ENCODE measurements at regions not wholly inside any gene's neighbourhood (a gene's known extent, or its start where the extent isn't known, plus 50 kb on each side); places are given as distances from the start of the nearest gene placed in this dataset.

GRCh38 chr7:153454306-153454705 lies 597.9 kb upstream of the DPP6 start:
- no peak overlapping the region for H3K4me2 ChIP-seq (replicated peaks; ENCODE audit: extremely low read depth, low read length, poor library complexity, severe bottlenecking)
- no peak overlapping the region for H3K4me3 ChIP-seq (replicated peaks in 1 of 3; ENCODE audit: low read depth in 2 of 3, low read length in 3 of 3)
- no peaks in the 10 kb centered on the region for H3K4me1 ChIP-seq (ENCODE audit: control insufficient read depth in 1 of 2, insufficient read depth in 2 of 2, low read length in 2 of 2)
- no peaks in the 10 kb centered on the region for H4K20me1 ChIP-seq (ENCODE audit: insufficient read depth, low read length)
- WGBS (ENCODE audit: insufficient coverage) = 98% methylated on average over 6 of the region's 9 CpGs
- no peak overlapping the region for H2AFZ ChIP-seq (ENCODE audit: insufficient read depth, low read depth, low read length, poor library complexity, severe bottlenecking)
- intact Hi-C loops (cut with micrococcal nuclease) = no loop called here
- DNase-seq = no peak
- H3K4me3 Mint-ChIP-seq = no peak overlapping the region
- no peaks in the 10 kb centered on the region for H3K36me3 Mint-ChIP-seq
- H3K9me3 ChIP-seq (replicated peaks in 1 of 2; ENCODE audit: control insufficient read depth in 1 of 2, insufficient read depth in 1 of 2, low read length in 2 of 2) = peaks cover 37 to 48% of the 10 kb centered on the region in 2 donors
- no peaks in the 10 kb centered on the region for H3K36me3 ChIP-seq (replicated peaks in 1 of 2; ENCODE audit: control insufficient read depth in 1 of 2, insufficient read depth in 2 of 2, low read length in 2 of 2)
- H3K27ac ChIP-seq (ENCODE audit: low read depth in 1 of 2, low read length in 2 of 2) = no peak overlapping the region
- no peak overlapping the region for H3K9ac ChIP-seq (ENCODE audit: insufficient read depth, low read length, poor library complexity, severe bottlenecking)
- H3K27ac Mint-ChIP-seq = no peak overlapping the region
- peaks cover 0 to 5% (median 0%) of the 10 kb centered on the region in 3 donors for H3K27me3 Mint-ChIP-seq (ENCODE audit: low read depth in 3 of 3)
- no peaks in the 10 kb centered on the region for H3K27me3 ChIP-seq (ENCODE audit: control insufficient read depth in 2 of 2, insufficient read depth in 2 of 2, low read length in 2 of 2)
- H3K9me3 Mint-ChIP-seq = peaks cover 7 to 29% (median 15%) of the 10 kb centered on the region in 7 donors
- TF ChIP-seq, protein P1, sequence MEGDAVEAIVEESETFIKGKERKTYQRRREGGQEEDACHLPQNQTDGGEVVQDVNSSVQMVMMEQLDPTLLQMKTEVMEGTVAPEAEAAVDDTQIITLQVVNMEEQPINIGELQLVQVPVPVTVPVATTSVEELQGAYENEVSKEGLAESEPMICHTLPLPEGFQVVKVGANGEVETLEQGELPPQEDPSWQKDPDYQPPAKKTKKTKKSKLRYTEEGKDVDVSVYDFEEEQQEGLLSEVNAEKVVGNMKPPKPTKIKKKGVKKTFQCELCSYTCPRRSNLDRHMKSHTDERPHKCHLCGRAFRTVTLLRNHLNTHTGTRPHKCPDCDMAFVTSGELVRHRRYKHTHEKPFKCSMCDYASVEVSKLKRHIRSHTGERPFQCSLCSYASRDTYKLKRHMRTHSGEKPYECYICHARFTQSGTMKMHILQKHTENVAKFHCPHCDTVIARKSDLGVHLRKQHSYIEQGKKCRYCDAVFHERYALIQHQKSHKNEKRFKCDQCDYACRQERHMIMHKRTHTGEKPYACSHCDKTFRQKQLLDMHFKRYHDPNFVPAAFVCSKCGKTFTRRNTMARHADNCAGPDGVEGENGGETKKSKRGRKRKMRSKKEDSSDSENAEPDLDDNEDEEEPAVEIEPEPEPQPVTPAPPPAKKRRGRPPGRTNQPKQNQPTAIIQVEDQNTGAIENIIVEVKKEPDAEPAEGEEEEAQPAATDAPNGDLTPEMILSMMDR (IDR thresholded peaks at IDR 0.05) = no peak
- H3K4me1 Mint-ChIP-seq = no peaks in the 10 kb centered on the region
- no peaks in the 10 kb centered on the region for H3K79me2 ChIP-seq (ENCODE audit: insufficient read depth, low read length)

DNA sequence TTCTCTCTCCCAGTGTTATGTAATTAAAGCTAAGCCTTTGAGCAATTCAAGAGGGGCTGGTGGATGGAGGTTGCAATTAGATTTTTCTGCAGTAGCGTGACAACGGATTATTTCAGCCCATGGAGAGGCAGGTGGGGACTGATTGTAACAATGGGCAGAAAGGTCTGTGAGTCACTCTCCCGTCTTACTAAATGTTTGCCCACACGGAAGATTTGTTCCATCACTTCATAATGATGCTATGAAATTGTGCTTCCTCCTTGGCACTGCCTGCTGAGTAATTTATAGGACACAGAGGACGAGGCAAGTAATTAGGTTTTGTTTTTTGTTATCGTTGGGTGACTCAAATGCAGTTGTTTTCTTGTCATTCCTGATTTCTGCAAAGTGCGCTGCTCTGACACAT lies 594.5 kb upstream of the DPP6 start:
- Histone ChIP-seq H3K79me2 (ENCODE audit: insufficient read depth, low read length) (no peaks in the 10 kb centered on the region), H3K9ac (ENCODE audit: insufficient read depth, low read length, poor library complexity, severe bottlenecking) (no peak overlapping the region), H2AFZ (ENCODE audit: insufficient read depth, low read depth, low read length, poor library complexity, severe bottlenecking) (no peak overlapping the region), H3K27ac (ENCODE audit: low read depth in 1 of 2, low read length in 2 of 2) (no peak overlapping the region), H4K20me1 (ENCODE audit: insufficient read depth, low read length) (no peaks in the 10 kb centered on the region), H3K4me1 (ENCODE audit: control insufficient read depth in 1 of 2, insufficient read depth in 2 of 2, low read length in 2 of 2) (no peaks in the 10 kb centered on the region), H3K4me2 (replicated peaks; ENCODE audit: extremely low read depth, low read length, poor library complexity, severe bottlenecking) (no peak overlapping the region), H3K27me3 (ENCODE audit: control insufficient read depth in 2 of 2, insufficient read depth in 2 of 2, low read length in 2 of 2) (no peaks in the 10 kb centered on the region), H3K4me3 (replicated peaks in 1 of 3; ENCODE audit: low read depth in 2 of 3, low read length in 3 of 3) (no peak overlapping the region), H3K36me3 (replicated peaks in 1 of 2; ENCODE audit: control insufficient read depth in 1 of 2, insufficient read depth in 2 of 2, low read length in 2 of 2) (no peaks in the 10 kb centered on the region), H3K9me3 (replicated peaks in 1 of 2; ENCODE audit: control insufficient read depth in 1 of 2, insufficient read depth in 1 of 2, low read length in 2 of 2) (peaks cover 46 to 56% of the 10 kb centered on the region in 2 donors)
- H3K9me3 Mint-ChIP-seq = peaks cover 12 to 33% (median 27%) of the 10 kb centered on the region in 7 donors
- TF ChIP-seq, protein P1 (IDR thresholded peaks at IDR 0.05) = no peak
- intact Hi-C loops (cut with micrococcal nuclease) = no loop called here
- H3K4me1 Mint-ChIP-seq = no peaks in the 10 kb centered on the region
- DNase-seq = no peak
- H3K27me3 Mint-ChIP-seq (ENCODE audit: low read depth in 3 of 3) = peaks cover 0 to 2% (median 0%) of the 10 kb centered on the region in 3 donors
- no peaks in the 10 kb centered on the region for H3K36me3 Mint-ChIP-seq
- H3K27ac Mint-ChIP-seq = no peak overlapping the region
- 50% methylated on average over 4 of the region's 7 CpGs for WGBS (ENCODE audit: insufficient coverage)
- H3K4me3 Mint-ChIP-seq = no peak overlapping the region

All from CD14-positive monocyte (primary cell).